ENCODE measurements at regions not wholly inside any gene's neighbourhood (a gene's known extent, or its start where the extent isn't known, plus 50 kb on each side); places are given as distances from the start of the nearest gene placed in this dataset.

DNA sequence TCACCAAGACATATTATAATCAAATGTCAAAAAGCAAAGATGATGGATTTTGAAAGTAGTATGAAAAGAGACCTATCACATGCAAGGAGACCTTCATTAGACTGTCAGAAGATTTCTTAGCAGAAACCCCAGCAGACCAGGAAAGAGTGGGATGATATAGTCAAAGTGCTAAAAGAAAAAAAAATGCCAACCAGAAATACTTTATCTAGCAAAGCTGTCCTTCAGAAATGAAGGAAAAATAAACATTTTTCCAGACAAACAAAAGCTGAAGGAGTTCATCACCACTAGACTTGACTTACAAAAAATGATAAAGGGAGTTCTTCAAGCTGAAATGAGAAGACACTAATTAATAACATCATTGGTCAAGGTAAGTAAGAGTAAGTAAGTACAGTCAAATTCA is 251.2 kb upstream of the SASH1 start:
- DNase-seq (ENCODE audit: low spot score), result no peak

DNA sequence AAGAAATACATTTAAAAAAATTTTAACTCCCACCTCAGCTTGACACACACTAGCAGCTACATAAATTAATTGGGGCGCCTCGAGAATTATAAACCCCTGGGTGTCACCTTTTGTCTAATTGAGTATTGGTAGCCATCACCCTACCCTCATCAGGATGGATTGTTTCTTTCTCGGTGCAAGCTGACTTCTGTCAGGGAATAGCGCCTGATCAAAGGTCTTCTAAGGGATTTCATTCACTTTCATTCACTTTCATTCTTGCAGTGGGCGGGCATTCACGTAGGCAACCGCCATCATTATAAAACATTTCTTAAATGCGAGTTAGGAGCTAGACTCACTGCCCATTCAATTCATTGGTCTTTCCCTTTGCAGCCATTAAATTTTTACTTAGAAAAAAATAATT is 239.2 kb upstream of the SASH1 start:
- DNase-seq (ENCODE audit: low spot score), result no peak

DNA sequence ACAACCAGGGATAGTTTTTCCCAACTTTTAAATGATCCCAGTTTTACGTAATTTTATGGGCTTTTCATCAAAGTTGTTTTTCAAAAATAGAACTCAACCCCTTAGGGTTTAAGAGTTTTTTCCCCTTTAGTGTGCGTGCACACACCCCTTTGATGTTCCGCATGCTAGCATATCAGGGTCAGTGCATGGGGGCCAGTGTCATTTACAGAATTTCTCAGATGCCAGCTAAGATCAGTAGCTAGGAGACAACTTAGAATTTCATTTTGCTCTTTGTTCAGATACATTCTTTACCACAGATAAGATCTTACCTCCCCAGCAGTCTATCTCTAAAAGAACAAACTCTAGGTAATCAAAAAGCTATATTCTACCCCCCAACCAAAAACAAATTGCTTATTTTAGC is 238.5 kb upstream of the SASH1 start:
- no peak for DNase-seq (ENCODE audit: low spot score)

DNA sequence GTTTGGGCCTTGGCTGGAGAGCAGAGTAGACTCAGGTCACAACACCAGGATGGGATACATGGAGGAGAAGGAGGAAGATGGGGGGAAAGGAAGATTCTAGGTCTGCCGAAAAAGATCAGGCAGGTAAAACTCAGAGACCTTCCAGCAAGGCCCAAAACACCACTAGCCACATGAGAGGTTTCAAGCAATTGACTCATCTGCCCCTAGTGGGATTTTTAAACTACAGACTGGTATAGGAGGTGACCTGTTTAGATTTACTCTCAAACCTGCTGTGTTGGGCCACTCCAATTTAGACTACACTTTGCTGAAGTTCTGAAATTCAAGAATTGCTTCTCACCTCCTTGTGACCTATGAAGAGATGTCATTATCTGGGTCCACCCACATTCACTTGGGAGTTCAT is 236.9 kb upstream of the SASH1 start:
- no peak for DNase-seq (ENCODE audit: low spot score)

DNA sequence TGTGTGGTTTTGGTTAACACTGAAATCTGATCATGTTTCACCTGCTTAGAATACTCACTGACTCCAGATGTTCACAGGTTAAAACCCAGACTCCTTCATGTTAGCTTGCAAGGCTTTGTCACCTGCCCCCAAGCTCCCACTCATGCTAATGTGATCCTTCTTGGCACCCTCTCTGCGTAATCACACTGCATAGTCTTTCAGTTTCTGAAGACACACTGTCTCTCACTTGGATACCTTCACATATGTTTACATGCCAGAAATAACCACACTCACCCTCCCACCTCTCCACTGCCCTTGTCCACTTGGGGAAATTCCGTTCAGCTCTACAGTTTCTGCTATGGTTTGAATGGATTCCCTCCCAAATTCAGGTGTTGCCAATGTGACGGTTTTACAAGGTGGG is 234.7 kb upstream of the SASH1 start:
- DNase-seq (ENCODE audit: low spot score), result no peak

DNA sequence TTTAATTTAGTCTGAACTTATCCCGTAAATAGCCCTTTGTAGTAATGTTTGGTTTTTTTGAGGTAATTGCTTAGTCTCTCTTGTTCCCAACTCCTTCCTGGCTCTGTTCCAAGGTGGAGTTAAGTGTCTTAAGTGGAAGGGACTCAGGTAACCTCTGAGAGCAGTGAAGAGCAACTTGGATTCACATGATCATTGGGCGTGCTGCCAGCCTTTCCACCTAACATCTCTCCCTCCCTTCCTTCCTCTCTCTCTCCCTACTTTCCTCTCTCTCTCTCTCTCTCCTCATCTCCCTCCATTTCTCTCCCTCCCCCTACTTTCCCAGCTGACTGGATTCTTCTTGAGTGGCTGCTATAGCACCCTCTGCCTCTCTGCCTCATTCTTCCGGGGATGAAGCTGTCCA is 232.9 kb upstream of the SASH1 start:
- no peak for DNase-seq (ENCODE audit: low spot score)

DNA sequence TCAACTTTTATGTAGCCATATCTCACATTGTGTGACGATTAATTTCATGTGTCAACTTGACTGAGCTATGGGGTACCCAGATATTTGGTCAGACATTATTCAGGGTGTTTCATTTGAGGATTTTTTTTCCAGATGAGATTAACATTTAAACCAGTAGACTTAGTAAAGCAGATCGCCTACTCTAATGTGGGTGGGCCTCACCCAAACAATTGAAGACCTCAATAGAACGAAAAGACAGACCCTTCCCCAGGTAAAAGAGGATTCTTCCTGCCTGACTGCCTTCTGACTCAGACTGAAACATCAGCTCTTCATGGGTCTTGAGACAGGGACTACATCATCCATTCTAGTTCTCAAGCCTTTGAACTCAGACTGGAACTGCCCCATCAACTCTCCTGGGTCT is 231.7 kb upstream of the SASH1 start:
- no peak for DNase-seq (ENCODE audit: low spot score)

DNA sequence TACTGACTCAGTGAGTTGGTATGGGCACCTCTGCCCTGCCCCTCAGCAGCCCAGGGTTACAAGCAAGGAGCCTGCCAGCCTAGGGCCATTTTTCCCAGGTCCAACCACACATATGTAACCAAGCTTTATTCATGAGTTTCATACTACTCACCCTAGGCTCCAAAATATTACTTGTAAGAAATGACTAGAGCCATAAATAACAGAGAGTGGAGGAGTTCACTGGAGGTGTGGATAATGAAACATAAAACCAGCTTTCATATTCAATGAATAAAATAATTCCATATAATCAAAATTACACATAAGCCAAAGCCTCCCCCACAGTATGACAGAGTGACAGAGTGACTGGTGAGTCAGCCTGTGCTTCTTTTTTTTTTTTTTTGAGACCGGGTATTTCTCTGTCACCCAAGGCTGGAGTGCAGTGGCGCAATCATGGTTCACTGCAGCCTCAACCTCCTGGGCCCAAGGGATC is 229.8 kb upstream of the SASH1 start:
- no peak for DNase-seq (ENCODE audit: low spot score)

DNA sequence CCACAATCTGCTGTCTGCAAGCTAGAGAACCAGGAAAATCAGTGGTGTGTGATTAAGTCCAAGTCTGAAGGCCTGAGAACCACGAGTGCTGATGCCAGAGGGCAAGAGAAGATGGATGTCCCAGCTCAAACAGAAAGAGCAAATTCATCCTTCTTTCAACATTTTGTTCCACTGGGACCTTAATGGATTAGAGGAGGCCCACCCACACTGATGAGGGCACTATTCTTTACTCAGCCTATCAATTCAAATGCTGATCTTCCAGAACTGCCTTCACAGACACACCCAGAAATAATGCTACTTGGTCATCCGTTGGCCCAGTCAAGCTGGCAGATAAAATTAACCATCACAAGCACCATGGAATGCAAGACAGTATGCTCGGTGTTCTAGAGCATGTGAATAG is 226.6 kb upstream of the SASH1 start:
- DNase-seq (ENCODE audit: low spot score), result no peak

DNA sequence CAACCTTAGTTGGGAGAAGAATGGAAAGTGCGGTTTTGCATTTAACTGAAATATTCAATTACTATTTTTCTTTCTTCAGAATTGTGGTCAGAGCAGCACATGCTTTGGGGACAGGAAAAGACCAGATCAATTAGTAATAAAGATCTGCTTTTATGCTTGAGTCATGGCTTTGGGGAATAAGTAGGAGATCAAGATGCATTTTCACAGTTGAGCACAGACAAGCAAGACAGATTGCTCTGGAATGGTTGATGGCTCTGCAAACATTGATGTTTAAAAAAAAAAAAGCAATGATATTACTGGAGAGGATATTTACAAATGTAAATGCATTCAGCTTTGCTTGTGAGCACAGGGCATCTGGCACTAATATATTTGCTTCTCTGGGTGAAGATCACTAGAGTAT is 224.4 kb upstream of the SASH1 start:
- DNase-seq (ENCODE audit: low spot score), result no peak

DNA sequence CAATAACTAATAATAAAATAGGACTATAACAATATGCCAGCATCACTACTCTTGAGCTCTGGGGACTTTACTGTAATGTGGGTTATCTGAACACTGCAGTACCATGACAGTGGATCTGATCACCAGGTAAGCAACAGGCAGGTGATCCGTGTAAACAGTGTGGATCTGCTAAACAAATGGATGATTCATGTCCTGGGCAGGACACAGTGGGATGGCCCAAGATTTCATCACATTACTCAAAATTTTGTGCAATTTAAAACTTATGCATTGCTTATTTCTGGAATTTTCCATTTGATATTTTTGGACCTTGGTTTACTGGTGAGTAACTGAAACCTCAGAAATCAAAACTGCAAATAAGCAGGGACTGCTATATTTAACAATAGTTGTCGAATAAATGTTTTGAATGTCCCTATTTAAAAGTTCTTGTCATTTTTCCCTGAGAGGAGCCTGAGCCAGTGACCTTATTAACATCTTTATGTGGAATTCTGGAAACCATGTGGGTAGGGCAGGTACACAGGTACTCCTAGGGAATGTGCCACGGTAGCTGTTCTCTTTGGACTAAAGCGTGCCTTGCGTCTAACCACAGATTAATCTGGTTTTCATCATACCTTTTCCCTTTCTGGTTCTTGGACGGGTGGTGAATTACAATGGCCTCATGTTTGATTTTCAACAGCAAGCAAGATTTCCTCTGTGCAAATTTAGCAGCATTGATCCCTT is 214.5 kb upstream of the SASH1 start:
- no peak for DNase-seq (ENCODE audit: low spot score)

DNA sequence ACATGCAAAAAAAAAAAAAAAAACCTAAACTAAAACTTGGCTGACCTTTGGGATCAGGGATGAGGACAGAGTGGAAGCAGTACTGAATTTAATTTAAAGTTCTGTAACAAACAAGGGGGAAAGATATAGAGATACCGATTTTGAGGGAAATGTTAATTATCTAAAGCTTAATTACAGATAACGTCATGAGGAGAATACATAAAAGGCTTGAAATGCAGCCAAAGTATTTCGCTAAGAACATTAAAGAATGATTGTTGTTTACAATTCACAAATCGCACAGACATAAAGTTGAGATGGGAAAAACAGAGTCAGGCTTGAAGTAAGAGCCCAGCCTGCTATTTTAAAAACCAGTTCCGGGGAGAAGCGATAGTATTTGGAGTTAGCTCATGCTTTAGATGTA is 208.0 kb upstream of the SASH1 start:
- DNase-seq (ENCODE audit: low spot score), result no peak

DNA sequence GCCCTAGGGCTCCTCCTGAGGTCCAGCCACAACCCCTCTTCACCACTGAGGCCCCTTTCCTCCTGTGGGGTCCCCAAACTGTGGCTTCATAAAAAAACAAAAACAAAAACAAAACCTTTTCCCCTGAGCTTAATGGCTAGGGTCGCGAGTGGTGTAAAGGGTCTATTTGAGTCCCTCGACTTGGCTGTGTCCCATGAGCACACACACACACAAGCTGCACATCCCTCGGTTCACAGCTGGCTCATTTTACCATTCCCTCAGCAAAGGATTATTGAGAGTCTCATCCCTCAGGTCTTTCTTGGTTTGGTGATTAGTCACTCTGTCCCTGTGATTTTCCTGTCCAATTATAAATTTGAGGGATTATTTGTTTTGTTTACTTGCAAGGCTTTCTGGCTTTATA is 206.1 kb upstream of the SASH1 start:
- no peak for DNase-seq (ENCODE audit: low spot score)

DNA sequence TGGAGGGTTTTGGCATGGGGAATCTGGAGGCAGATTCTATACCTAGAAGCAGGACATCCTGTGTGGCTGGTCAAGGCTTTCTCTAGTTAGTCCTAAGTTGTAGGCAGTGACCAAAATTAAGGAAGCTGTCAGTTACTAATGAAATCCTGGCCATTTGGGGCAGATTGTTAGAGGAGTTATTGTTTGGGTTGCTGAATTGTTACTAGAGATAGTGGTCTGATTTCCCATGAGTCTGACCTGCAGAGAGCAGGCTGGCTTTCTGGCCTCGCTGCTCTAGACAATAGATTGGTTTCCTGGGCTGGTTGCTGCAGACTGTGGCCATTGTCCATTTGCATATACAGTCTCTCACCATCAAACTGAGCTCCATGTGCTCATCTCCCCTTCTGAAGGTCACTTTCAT is 205.0 kb upstream of the SASH1 start:
- no peak for DNase-seq (ENCODE audit: low spot score)

DNA sequence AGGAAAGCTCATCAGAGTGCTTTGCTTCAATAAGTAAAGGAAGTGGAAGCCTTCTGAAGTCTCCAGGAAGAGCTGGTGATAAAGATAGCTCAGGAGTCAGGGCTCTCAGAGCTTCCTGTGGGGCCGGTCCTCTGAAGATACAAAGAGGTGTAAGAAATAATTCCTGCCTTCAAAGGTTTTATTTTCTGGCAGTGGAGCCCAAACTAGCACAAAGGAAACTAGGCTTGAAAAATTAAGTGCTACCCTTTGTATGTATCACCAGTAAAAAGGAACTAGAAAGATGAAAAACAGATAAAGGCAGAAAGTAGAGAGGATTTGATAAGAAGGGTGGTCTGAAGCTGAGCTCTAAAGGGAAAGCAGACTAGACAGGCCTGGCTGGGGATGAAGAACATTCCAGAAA is 204.1 kb upstream of the SASH1 start:
- DNase-seq (ENCODE audit: low spot score), result no peak

DNA sequence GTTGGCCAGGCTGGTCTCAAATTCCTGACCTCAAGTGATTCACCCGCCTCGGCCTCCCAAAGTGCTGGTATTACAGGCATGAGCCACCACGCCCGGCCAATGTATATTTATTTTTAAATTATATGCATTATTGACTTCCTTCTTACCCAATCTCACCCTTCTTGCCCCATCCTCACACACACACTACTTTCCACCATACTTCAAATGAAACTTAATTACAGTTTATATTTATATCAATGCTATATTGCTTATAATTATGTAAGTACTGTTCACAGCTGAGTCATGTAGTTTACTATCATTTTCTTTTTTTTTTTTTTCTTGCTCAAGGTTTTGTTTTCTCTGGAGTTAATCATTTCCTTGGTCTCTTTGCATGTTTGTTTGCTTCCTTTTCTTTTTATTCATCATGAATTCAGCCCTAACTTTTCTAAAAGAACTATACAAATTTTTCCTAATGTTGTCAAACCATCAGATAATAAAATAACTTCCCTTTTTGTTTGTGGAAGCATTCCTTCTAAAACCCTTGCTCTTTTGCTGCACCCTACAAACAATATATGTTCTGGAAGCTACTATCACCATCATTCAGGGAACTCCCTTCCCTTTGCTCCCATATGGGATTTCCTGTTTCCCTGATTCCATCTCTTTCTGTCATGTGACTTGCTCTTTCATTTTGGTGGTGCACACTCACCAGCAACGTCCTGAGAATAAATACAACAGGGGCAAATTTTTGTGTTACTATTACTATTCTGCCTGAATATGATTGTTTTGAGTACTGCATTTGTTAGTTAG is 201.7 kb upstream of the SASH1 start:
- no peak for DNase-seq (ENCODE audit: low spot score)

DNA sequence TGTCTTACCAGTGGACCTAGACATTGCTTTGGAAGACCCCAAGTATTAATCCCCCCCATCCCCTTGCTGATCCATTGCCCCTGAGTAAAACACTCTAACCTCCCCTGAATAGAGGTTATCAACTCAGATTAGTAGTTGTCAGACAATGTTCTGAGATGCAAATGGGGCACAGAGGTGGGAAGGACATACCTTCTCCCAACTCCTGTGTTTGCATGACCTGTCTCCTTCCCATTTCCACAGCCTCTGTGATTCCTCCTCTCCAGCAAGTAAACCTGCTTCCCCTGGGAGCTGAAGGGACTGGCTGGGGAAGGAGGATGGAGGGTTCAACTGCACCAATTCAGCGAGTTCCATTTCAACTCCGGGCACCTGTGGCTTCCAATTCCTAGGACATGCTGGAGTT is 199.8 kb upstream of the SASH1 start:
- DNase-seq (ENCODE audit: low spot score), result no peak

DNA sequence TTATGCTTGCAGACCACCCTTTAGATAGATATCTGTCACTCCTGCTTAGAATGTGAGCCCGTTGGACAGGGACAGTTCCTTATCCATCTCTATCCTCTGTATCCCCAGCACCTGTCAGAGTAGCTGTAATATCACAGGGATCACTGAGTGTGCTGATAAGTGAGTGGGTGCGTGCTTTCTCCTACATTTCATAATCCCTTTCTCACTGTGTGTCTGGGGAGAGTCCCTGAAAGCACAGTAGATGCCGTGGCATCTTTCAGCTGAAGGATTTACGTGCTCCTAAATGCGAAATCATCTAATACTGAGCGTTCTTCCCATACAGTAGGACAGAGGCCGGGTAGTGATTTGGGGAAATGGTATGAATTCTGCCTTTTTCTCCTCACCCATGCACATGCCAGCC is 198.9 kb upstream of the SASH1 start:
- DNase-seq (ENCODE audit: low spot score), result no peak

DNA sequence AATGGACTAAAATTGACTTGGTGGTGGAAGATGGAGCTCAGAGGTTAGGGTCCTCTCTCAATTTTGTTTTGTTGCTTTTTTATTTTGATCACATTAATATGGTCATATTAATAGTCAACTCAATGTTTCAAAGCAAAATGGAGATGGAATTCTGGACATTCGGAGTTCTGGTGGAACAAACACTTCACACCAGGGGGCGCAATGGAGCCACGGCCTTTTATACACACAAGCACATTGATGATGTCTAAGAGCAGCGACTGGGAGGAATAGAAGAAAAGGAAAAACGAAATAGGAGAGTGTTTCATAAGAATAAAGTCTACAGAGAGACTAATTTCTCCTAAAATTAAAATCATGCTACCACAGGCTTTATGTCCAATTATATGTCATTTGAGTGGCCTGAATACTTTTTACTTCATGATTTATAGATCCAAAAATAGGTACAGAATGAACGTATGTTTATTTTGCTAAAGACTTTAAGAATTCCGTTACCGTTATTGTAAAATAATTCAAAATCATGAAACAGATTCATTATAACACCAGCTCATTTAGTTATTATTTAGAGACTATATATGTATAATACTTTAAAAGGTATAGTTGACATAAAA is 197.6 kb upstream of the SASH1 start:
- DNase-seq (ENCODE audit: low spot score), result no peak

DNA sequence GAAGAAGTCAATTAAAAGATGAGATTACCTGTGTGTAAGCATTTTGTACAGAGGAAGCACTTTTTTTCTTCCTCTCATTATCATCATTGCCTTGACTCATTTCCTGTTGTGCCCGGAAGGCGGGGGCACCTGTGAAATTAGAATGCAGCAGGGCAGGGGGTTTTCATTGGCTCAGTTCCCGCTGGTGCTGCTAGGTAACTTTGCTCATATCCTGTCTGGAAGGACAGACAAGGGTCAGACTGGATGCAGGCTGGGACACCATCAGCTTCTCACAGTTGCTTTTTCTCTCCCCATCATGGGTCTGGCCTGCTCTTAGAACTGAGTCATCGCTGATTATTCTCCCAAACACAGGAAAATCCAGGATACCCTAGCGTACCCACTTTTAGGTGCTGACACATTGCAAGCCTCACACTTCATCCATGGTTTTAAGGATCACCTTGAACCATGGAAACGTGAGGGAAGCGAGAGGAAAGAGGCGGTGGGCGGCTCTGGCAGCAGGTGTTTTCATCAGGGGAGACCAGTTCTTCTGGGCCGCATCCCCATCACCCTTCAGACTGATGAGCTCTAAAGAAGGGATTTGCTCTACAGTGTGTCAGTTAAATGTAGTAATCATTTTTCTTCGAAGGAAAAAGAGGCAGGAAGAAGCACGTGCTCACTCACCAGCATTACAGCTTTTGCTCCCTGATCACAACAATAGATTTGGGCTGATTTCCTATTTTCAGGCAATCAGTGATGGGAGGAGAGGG is 195.7 kb upstream of the SASH1 start:
- no peak for DNase-seq (ENCODE audit: low spot score)

DNA sequence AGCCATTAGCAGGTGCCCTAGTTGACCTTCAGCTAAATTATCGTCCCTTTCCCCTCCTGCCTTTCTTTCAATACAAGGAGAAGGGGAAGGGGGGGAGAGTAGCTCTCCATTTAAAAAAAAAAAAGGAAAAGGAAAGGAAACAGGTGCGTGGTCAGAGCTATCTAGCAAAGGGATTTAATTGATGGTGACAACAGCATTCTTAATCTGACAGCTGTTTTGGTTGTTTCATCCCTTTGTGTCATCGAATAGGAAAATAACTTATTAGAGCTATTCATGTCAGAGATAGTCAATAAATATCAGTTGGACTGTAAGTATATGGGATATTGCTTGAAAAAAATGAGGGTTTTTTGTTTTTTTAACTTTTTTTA is 195.2 kb upstream of the SASH1 start:
- no peak for DNase-seq (ENCODE audit: low spot score)

DNA sequence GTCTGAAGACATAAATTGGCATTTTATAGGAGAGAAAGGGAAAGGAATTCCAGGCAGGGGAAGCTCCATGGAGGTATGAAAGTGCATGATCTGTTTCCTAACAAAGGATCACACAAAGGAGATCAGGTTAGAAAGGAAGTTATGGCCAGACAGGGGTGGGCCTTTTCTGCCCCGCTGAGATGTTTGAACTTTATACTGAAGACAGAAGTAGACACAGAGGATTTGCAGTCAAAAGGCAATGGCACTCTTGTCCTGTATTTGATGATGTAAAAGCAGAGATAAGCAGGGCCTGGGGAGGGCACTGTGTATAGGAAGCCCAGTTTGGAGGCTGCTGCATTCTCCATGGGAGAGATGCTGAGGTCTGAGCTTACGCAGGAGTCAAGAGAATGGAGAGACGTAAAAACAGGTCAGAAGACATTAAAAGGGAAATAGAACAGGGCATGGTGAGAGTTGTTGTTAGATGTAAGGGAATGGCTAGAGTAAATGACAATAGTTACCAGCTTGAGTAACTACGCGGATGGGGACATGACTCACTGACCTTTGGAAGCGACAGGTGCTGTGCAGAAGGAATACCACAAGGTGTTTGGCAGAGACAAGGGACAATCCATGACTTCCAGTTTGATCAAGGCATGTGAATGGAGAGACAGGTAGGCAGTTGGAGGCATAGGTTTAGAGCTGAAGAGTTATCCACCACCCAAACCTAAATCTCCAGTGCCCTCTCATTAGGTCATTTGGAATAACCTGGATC is 190.6 kb upstream of the SASH1 start:
- no peak for DNase-seq (ENCODE audit: low spot score)
